Esophagus muscularis mucosa (tissue), 4 donors: ENCODE measurements at regions not wholly inside any gene's neighbourhood (a gene's known extent, or its start where the extent isn't known, plus 50 kb on each side); places are given as distances from the start of the nearest gene placed in this dataset.

Experiments used
- CTCF ChIP-seq, 3 experiments: fragments of 200-600 bp in 2 of 3; fragments of 450-650 bp in 1 of 3; sonication (generic) in 2 of 3; IDR thresholded peaks; one replicate each; pipeline ENCODE4 v1.5.1; 2017 to 2019; ENCODE audit warnings: antibody characterized with exemption in 3 of 3, mild to moderate bottlenecking in 2 of 3, moderate library complexity in 1 of 3
- EP300 ChIP-seq: sonication (generic); formaldehyde crosslinking; IDR thresholded peaks from one replicate; pipeline ENCODE4 v1.6.1; 2017; ENCODE audit warnings: antibody characterized with exemption
- POLR2A ChIP-seq: fragments of 450-650 bp; IDR thresholded peaks from one replicate; pipeline ENCODE4 v1.6.1; 2017; ENCODE audit warnings: antibody characterized with exemption, moderate library complexity, mild to moderate bottlenecking, low read depth
- POLR2AphosphoS5 ChIP-seq, 2 donors: sonication (generic); formaldehyde crosslinking; IDR thresholded peaks; one replicate each; pipeline ENCODE4 v1.6.1; 2017; ENCODE audit warnings: antibody characterized with exemption in 2 of 2

- TF ChIP-seq POLR2AphosphoS5 (IDR thresholded peaks at IDR 0.05) = no peak
- TF ChIP-seq CTCF (IDR thresholded peaks at IDR 0.05) = no peak
- TF ChIP-seq POLR2A = no peak
- TF ChIP-seq EP300 = no peak
Observed at GRCh38 chr18:38186491-38186890, 620.9 kb upstream of the CELF4 start.
